Vagina (tissue), 2 donors: ENCODE measurements at regions not wholly inside any gene's neighbourhood (a gene's known extent, or its start where the extent isn't known, plus 50 kb on each side); places are given as distances from the start of the nearest gene placed in this dataset.

Experiments used
- POLR2A ChIP-seq, 2 donors: fragments of 450-650 bp; IDR thresholded peaks; one replicate each; pipeline ENCODE4 v1.6.1; 2017; ENCODE audit warnings: antibody characterized with exemption in 2 of 2, mild to moderate bottlenecking in 2 of 2, moderate library complexity in 2 of 2
- POLR2AphosphoS5 ChIP-seq, 2 donors: sonication (generic); formaldehyde crosslinking; IDR thresholded peaks; one replicate each; pipeline ENCODE4 v1.9.0; 2017; ENCODE audit warnings: antibody characterized with exemption in 2 of 2, mild to moderate bottlenecking in 2 of 2, low read depth in 1 of 2; ENCODE audit not compliant: insufficient read depth in 1 of 2
- TF ChIP-seq, protein P1 (sequence below), 3 experiments: fragments of 450-650 bp in 2 of 3; fragments of 200-600 bp in 1 of 3; sonication (generic) in 1 of 3; IDR thresholded peaks; one replicate each; pipeline ENCODE4 v1.5.1; 2017 to 2019; ENCODE audit warnings: antibody characterized with exemption in 3 of 3, mild to moderate bottlenecking in 2 of 3, moderate library complexity in 2 of 3

DNA sequence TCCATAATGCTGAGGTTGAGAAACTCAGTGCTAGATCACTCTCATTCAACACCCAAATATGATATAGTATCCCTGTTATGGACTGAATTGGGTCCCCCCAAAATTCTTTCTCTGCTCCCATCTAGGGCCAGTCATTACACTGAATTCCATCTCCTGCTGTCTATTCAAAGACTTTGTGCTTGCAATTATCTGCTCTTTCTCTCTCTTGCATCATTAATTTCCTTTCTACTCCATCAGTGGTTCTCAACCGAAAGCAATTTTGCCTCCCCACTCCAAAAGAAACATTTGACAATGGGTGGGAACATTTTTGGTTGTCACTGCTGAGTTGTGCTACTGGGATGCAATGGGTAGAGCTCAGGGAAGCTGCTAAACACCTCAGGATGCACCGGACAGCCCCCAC is 271.5 kb upstream of the CDYL start:
- TF ChIP-seq, protein P1, sequence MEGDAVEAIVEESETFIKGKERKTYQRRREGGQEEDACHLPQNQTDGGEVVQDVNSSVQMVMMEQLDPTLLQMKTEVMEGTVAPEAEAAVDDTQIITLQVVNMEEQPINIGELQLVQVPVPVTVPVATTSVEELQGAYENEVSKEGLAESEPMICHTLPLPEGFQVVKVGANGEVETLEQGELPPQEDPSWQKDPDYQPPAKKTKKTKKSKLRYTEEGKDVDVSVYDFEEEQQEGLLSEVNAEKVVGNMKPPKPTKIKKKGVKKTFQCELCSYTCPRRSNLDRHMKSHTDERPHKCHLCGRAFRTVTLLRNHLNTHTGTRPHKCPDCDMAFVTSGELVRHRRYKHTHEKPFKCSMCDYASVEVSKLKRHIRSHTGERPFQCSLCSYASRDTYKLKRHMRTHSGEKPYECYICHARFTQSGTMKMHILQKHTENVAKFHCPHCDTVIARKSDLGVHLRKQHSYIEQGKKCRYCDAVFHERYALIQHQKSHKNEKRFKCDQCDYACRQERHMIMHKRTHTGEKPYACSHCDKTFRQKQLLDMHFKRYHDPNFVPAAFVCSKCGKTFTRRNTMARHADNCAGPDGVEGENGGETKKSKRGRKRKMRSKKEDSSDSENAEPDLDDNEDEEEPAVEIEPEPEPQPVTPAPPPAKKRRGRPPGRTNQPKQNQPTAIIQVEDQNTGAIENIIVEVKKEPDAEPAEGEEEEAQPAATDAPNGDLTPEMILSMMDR (IDR thresholded peaks at IDR 0.05), result no peak
- TF ChIP-seq POLR2AphosphoS5 (IDR thresholded peaks at IDR 0.05; ENCODE audit: insufficient read depth in 1 of 2, low read depth in 1 of 2), result no peak
- TF ChIP-seq POLR2A (IDR thresholded peaks at IDR 0.05), result no peak
